Common myeloid progenitor, CD34-positive (primary cell): ENCODE measurements at regions not wholly inside any gene's neighbourhood (a gene's known extent, or its start where the extent isn't known, plus 50 kb on each side); places are given as distances from the start of the nearest gene placed in this dataset.
A peak's percentile ranks its signal among the peaks of the same experiment; 100 is the strongest.

Experiments used
- CTCF ChIA-PET: fragments of 350-600 bp; sonication (Branson Sonifier 250); formaldehyde crosslinking; loops from one replicate; lab custom pipeline; 2021; ENCODE audit warnings: antibody characterized with exemption; lab: Charles Lee
- POLR2A ChIA-PET: fragments of 350-600 bp; sonication (Branson Sonifier 250); formaldehyde crosslinking; loops from one replicate; lab custom pipeline; 2021; ENCODE audit warnings: antibody characterized with exemption; lab: Charles Lee
- DNase-seq, 3 donors: peaks; one replicate each; pipeline versions ENCODE4 v3.0.0 to v3.0.0-alpha.2; 2013
- H3K27ac ChIP-seq, 2 experiments: 1 replicate in 1 of 2; 2 replicates in 1 of 2; pipeline ENCODE4 v1.7.0; 2013; ENCODE audit warnings: inconsistent platforms in 2 of 2, low read length in 2 of 2, mild to moderate bottlenecking in 2 of 2, low read depth in 1 of 2, moderate library complexity in 1 of 2; ENCODE audit not compliant: severe bottlenecking in 2 of 2, insufficient read depth in 1 of 2, poor library complexity in 1 of 2
- H3K27me3 ChIP-seq, 5 experiments: replicated peaks in 2 of 5; 1 replicate in 3 of 5; 2 replicates in 2 of 5; pipeline versions ENCODE4 v1.6.1 to v1.7.0; 2013; ENCODE audit warnings: low read length in 4 of 5, mild to moderate bottlenecking in 2 of 5, moderate library complexity in 2 of 5, inconsistent platforms in 1 of 5; ENCODE audit not compliant: insufficient read depth in 5 of 5, control insufficient read depth in 4 of 5
- H3K36me3 ChIP-seq, 4 experiments: 1 replicate in 2 of 4; 2 replicates in 2 of 4; pipeline versions ENCODE4 v1.6.1 to v1.7.0; 2013; ENCODE audit warnings: low read length in 3 of 4, control low read depth in 1 of 4, mild to moderate bottlenecking in 1 of 4; ENCODE audit not compliant: control insufficient read depth in 4 of 4, insufficient read depth in 4 of 4
- H3K4me1 ChIP-seq, 4 experiments: 1 replicate in 3 of 4; 2 replicates in 1 of 4; pipeline versions ENCODE4 v1.6.1 to v1.7.1; 2013; ENCODE audit warnings: low read length in 3 of 4, mild to moderate bottlenecking in 3 of 4, control low read depth in 1 of 4, inconsistent platforms in 1 of 4, moderate library complexity in 1 of 4; ENCODE audit not compliant: control insufficient read depth in 4 of 4, insufficient read depth in 4 of 4; ENCODE audit errors: control extremely low read depth in 1 of 4
- H3K4me3 ChIP-seq, 7 experiments: 1 replicate in 4 of 7; 2 replicates in 3 of 7; pipeline versions ENCODE4 v1.5.1 to v1.7.0; 2013; ENCODE audit warnings: mild to moderate bottlenecking in 7 of 7, low read length in 6 of 7, moderate library complexity in 6 of 7, inconsistent platforms in 2 of 7, low read depth in 2 of 7, control low read depth in 1 of 7; ENCODE audit not compliant: insufficient read depth in 4 of 7, control insufficient read depth in 1 of 7; ENCODE audit errors: extremely low read depth in 1 of 7
- H3K9me3 ChIP-seq, 5 experiments: 1 replicate in 4 of 5; 2 replicates in 1 of 5; pipeline versions ENCODE4 v1.6.1 to v1.7.1; 2013; ENCODE audit warnings: low read length in 4 of 5, mild to moderate bottlenecking in 2 of 5, inconsistent platforms in 1 of 5, low read depth in 1 of 5, moderate library complexity in 1 of 5; ENCODE audit not compliant: control insufficient read depth in 4 of 5, insufficient read depth in 2 of 5; ENCODE audit errors: control extremely low read depth in 1 of 5
- WGBS: methylation state at CpG from one replicate; pipeline ENCODE4 v1.1.5; 2013; ENCODE audit not compliant: insufficient coverage; 5-methylcytosine and 5-hydroxymethylcytosine counted together

DNA sequence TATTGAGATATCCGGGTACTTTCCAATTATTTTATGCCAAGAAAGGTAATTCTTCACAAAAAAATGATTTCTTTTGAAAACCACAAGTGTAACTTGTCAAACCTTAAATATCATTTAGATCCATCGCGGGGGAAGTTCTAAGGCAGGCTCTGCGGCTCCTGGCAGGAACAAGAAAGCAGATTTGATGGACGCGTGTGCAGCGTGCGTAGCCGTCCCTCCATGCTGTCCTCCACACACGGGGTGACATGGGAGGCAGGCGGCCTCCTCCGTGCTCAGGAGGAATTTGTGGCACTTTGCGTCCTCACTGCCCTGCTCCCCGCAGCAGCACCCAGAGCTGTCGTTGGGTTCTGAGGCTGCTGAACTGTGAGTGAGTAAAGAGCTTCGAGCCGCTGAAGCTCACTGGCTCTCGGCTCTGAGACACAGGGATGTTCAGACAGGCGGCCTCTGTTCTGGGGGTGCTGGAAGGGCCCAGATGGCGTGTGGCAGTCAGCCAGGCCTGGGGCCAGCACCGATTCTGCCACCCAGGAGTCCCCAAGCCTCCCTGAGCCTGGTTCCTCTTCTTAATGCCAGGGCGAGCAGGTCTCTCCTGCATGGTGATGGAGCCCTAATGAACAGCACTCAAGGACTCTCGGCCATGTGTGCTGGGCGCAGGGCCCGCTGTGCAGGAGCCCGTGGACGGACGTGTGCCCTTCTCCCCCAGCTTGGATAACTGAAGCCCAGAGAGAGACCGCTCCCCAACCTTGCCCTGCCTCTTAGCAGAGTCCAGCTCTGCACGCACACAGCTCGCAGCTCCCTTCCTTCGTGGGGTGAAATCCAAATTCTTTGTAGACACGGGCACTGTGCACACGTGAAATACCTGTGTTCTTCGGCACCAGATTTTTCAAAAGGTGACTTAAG, 185.4 kb upstream of the SHH start:
- 46% methylated on average over 29 of the region's 35 CpGs for WGBS
- peak in 2 of 3 donors; percentile 28 to 41 for DNase-seq
- peaks cover 0 to 2% (median 0%) of the 10 kb centered on the region in 5 experiments for H3K27me3 ChIP-seq
- CTCF ChIA-PET, result no interaction called here
- no peaks in the 10 kb centered on the region for H3K36me3 ChIP-seq
- no peaks in the 10 kb centered on the region for H3K9me3 ChIP-seq
- peak overlapping the region in 2 of 7 experiments; percentile 4 to 43 for H3K4me3 ChIP-seq
- H3K4me1 ChIP-seq, result peaks cover 0 to 36% (median 17%) of the 10 kb centered on the region in 4 experiments
- no peak overlapping the region for H3K27ac ChIP-seq
- POLR2A ChIA-PET, result no interaction called here

DNA sequence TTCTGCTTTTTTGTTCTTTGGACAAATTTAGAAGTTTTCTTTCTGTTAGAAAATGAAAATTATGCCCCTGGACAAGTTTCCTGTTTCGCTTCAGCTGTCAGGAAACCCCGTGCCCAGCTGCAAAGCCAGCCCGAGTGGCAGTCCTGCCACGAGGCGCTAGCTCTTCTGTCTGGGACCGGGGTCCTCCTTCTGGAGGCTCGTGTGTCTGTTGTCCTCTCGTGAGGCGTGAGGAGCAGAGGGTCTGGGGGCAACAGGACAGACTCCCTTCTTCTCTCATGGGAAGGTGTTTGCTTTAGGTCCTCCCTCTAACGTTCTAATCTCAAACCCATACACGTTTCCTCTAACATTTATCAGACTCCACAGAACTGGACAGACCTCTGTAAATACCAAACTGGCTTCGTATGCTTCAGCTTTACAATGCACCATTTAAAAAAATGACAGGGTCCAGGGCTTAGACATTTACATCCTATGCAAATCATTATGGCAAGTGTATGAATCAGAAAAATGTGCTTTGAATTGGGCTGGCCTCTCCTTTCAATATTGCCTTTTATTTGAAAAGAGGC, 184.5 kb upstream of the SHH start:
- CTCF ChIA-PET, result no interaction called here

DNA sequence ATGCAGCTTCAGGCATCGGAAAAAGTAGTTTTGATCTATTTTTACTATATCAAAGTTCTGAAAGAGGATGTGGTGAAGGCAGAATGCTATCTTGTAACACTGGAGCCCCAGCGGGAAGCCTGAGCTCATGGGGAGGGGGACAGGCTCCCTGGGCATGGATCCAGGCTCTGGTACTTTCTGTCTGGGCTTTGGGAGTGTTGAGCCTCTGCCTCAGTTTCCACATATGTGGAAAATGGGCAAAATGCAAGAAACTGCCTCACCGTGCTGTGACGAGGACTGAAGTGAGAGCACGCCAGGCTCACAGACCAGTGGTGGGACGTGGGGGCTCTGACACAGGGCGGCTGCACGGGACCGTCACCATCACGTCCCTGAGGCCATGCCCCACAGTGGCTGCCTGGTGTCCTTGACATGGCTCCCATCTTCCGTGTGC, 182.9 kb upstream of the SHH start:
- CTCF ChIA-PET, result no interaction called here
- Histone ChIP-seq H3K27me3 (peaks cover 0 to 2% (median 0%) of the 10 kb centered on the region in 5 experiments), H3K27ac (no peak overlapping the region), H3K4me3 (no peak overlapping the region), H3K4me1 (peaks cover 0 to 36% (median 17%) of the 10 kb centered on the region in 4 experiments), H3K9me3 (no peaks in the 10 kb centered on the region), H3K36me3 (no peaks in the 10 kb centered on the region)
- POLR2A ChIA-PET, result interaction anchor here (0.6 kb wide), 1 partner anchor 12 kb away, joined by 3 read pairs; no protein-coding TSS in a partner anchor
- WGBS, result 82% methylated on average over 8 of the region's 11 CpGs
- peak in 2 of 3 donors; percentile 38 to 49 for DNase-seq

More for the DNA sequence above, 184.5 kb upstream of the SHH start:
- 0% methylated on average over 7 of the region's 12 CpGs for WGBS
- peak; percentile 9 to 55 (median 28) for DNase-seq
- POLR2A ChIA-PET, result no interaction called here
- no peaks in the 10 kb centered on the region for H3K36me3 ChIP-seq
- peak overlapping the region in 3 of 7 experiments; percentile 22 to 48 (median 34) for H3K4me3 ChIP-seq
- H3K4me1 ChIP-seq, result peaks cover 0 to 36% (median 17%) of the 10 kb centered on the region in 4 experiments
- peaks cover 0 to 2% (median 0%) of the 10 kb centered on the region in 5 experiments for H3K27me3 ChIP-seq
- H3K27ac ChIP-seq, result no peak overlapping the region
- H3K9me3 ChIP-seq, result no peaks in the 10 kb centered on the region

DNA sequence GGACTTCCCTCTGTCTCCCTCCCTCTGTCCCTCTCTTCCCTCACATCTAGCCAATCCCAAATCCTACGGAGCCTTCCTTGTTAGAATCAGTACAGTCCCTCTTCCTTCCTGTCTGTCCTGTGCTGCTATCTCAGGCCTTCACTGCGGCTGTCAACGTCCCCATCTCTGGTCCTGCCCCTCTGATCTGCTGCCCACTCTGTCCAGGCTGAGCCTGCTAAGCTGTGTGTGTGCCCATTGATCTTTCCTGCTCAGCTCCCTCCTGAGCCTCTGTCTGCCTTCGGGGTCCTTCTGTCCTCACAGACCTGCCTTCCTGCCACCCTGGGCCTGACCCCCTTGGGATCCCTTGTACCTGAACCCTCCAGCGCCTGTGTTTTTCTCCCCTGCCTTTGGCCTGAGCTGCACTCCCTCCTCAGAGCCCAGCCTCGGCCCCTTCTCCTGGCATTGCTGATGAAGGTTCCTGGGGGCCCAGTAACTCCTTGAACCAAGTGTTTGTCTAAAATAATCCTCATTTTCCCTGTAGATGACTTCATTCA, 182.1 kb upstream of the SHH start:
- WGBS, result 87% methylated on average over 6 of the region's 6 CpGs
- Histone ChIP-seq H3K27me3 (peaks cover 0 to 2% (median 0%) of the 10 kb centered on the region in 5 experiments), H3K9me3 (no peaks in the 10 kb centered on the region), H3K4me3 (peak overlapping the region in 1 of 7 experiments; percentile 5), H3K36me3 (no peaks in the 10 kb centered on the region), H3K27ac (no peak overlapping the region), H3K4me1 (peaks cover 0 to 36% (median 17%) of the 10 kb centered on the region in 4 experiments)
- POLR2A ChIA-PET, result interaction anchor here (0.6 kb wide), 1 partner anchor 12 kb away, joined by 3 read pairs; no protein-coding TSS in a partner anchor
- no peak for DNase-seq
- CTCF ChIA-PET, result no interaction called here

DNA sequence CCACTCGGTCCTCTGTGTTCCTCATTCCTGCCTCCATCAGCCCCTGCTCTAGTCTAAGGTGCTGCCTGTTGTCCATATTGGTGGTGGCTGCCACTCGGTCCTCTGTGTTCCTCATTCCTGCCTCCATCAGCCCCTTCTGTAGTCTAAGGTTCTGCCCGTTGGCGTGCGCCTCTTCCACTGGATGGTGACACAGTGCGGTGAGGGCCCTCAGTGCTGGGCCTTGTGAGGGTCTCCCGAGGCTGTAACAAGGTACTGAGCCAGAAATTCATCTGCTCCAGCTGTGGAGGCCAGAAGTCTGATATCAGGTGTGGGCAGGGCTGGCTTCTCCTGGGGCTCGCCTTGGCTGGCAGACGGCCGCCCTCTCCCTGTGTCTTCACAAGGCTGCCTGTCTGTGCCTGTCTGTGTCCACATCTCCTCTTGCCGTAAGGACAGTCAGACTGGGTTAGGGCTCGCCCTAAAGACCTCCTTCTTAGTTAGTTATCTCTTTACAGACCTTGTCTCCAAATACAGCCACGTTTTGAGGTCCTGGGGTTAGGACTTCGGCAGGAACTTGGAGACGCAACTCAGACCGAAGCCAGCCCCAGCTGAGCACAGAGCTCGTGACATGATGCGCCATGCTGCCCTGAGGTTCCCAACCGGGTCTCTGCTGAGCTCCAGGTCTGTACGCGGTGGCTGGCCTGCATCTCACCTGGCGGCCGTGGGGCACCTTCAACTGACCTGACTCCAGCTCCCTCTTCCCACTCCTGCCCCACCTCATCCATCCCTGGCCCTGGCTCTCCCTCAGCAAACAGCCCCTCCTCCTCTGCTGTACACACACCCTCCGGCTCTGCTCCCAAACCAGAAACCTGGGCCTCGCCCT, 181.4 kb upstream of the SHH start:
- Histone ChIP-seq H3K36me3 (no peaks in the 10 kb centered on the region), H3K4me1 (peaks cover 0 to 36% (median 17%) of the 10 kb centered on the region in 4 experiments), H3K27ac (no peak overlapping the region), H3K27me3 (peaks cover 0 to 2% (median 0%) of the 10 kb centered on the region in 5 experiments), H3K9me3 (no peaks in the 10 kb centered on the region), H3K4me3 (no peak overlapping the region)
- POLR2A ChIA-PET, result no interaction called here
- no peak for DNase-seq
- WGBS, result 96% methylated on average over 25 of the region's 25 CpGs
- CTCF ChIA-PET, result no interaction called here

DNA sequence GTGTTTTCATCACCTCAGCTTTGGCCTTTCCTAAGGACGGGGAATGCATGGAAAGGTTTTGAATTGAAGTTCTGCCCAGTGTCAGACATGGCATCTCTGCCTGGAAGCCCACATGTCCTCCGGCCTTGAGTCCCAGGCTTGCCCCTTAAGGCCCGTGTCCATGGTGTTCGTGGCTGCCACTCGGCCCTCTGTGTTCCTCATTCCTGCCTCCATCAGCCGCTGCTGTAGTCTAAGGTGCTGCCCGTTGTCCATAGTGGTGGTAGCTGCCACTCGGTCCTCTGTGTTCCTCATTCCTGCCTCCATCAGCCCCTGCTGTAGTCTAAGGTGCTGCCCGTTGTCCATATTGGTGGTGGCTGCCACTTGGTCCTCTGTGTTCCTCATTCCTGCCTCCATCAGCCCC, 180.7 kb upstream of the SHH start:
- no peak for DNase-seq
- H3K27me3 ChIP-seq, result peaks cover 0 to 2% (median 0%) of the 10 kb centered on the region in 5 experiments
- H3K4me3 ChIP-seq, result no peak overlapping the region
- H3K9me3 ChIP-seq, result no peaks in the 10 kb centered on the region
- CTCF ChIA-PET, result no interaction called here
- POLR2A ChIA-PET, result no interaction called here
- peaks cover 0 to 34% (median 17%) of the 10 kb centered on the region in 4 experiments for H3K4me1 ChIP-seq
- no peaks in the 10 kb centered on the region for H3K36me3 ChIP-seq
- 97% methylated on average over 9 of the region's 9 CpGs for WGBS
- H3K27ac ChIP-seq, result no peak overlapping the region
